Astrocyte (in vitro differentiated cells and primary cell): ENCODE measurements at regions not wholly inside any gene's neighbourhood (a gene's known extent, or its start where the extent isn't known, plus 50 kb on each side); places are given as distances from the start of the nearest gene placed in this dataset.

ENCODE experiments used
- CTCF ChIP-seq: IDR thresholded peaks from 2 replicates; pipeline ENCODE4 v1.5.1; 2011; ENCODE audit warnings: low read depth, mild to moderate bottlenecking, inconsistent platforms, low read length, moderate library complexity; ENCODE audit not compliant: insufficient read depth
- EZH2 ChIP-seq: IDR thresholded peaks from 2 replicates; pipeline ENCODE4 v1.6.1; 2012; ENCODE audit warnings: mild to moderate bottlenecking, low read length, inconsistent platforms; ENCODE audit not compliant: insufficient read depth

GRCh38 chr17:51398687-51399086 is 138.3 kb downstream of the UTP18 start:
- no peak for TF ChIP-seq CTCF
- TF ChIP-seq EZH2: no peak
